Choroid plexus epithelial cell (primary cell): ENCODE measurements at regions not wholly inside any gene's neighbourhood (a gene's known extent, or its start where the extent isn't known, plus 50 kb on each side); places are given as distances from the start of the nearest gene placed in this dataset.
A peak's percentile ranks its signal among the peaks of the same experiment; 100 is the strongest.

Source experiments
- DNase-seq: peaks from one replicate; pipeline ENCODE4 v3.0.0-alpha.2; 2010; ENCODE audit warnings: low read depth
- H3K4me3 ChIP-seq: 2 replicates; pipeline ENCODE4 v1.5.1; 2011; ENCODE audit warnings: low read depth, mild to moderate bottlenecking, control low read depth, low read length, moderate library complexity
- TF ChIP-seq, protein P1 (sequence below): conservative IDR thresholded peaks from 2 replicates; pipeline ENCODE4 v1.5.1; 2011; ENCODE audit warnings: low read depth, mild to moderate bottlenecking, control low read depth, inconsistent platforms, low read length, moderate library complexity

DNA sequence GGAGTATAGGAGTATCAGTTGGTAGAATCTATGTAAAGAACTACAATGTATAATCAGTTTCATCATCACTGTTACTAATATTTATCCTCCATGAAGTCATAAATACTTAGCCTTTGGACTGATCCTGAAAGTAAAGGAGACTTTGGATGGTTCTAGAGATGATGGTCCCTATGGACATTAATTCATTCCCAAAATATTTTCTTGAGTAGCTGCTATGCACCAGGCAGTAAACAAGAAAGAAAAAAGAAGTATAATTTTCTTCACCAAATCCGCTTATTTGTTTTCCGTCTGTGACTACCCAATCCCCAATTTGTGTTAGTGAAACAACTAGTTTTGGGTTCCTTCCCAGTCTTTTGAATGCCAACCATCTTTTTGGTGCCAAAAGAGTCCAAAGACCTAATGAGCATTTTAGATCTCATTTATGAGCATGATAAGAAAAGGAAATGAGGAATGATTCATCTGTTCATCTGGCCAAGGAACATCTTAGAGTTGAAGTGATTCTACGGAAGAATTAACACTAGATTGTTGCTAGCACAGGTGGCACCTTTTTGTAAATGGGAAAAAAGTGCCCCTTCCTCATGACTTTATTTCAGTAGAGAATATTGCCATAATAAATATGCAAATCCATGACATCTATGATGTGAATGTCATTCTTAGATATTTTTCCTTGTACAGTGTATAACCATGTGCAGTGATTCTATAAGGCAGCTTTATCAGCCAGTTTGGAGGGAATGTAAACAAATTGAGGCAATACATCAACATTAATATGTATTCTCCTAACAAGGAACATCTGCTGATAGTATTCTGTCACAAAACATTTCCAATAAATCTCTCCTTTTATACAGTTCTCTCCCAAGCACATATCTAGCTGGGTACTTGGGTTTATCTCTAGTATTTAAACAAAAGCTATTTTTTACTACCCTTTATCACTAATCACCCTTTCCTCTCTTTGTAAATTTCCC lies 85.1 kb upstream of the CCDC91 start:
- no peak for DNase-seq
- TF ChIP-seq, protein P1, sequence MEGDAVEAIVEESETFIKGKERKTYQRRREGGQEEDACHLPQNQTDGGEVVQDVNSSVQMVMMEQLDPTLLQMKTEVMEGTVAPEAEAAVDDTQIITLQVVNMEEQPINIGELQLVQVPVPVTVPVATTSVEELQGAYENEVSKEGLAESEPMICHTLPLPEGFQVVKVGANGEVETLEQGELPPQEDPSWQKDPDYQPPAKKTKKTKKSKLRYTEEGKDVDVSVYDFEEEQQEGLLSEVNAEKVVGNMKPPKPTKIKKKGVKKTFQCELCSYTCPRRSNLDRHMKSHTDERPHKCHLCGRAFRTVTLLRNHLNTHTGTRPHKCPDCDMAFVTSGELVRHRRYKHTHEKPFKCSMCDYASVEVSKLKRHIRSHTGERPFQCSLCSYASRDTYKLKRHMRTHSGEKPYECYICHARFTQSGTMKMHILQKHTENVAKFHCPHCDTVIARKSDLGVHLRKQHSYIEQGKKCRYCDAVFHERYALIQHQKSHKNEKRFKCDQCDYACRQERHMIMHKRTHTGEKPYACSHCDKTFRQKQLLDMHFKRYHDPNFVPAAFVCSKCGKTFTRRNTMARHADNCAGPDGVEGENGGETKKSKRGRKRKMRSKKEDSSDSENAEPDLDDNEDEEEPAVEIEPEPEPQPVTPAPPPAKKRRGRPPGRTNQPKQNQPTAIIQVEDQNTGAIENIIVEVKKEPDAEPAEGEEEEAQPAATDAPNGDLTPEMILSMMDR: no peak
- no peak overlapping the region for H3K4me3 ChIP-seq

DNA sequence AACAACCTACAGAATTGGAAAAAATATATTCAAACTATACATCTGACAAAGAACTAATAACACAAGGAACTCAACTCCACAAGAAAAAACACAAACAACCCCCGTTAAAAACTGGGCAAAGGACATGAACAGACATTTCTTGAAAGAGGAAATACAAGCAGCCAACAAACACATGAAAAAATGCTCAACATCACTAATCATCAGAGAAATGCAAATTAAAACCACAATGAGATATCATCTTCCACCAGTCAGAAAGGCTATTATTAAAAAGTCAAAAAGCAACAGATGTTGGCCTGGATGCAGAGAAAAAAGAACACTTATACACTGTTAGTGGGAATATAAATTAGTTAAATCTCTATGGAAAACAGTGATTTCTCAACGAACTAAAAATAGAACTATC lies 82.6 kb upstream of the CCDC91 start:
- DNase-seq: no peak
- TF ChIP-seq, protein P1: no peak
- H3K4me3 ChIP-seq: no peak overlapping the region

DNA sequence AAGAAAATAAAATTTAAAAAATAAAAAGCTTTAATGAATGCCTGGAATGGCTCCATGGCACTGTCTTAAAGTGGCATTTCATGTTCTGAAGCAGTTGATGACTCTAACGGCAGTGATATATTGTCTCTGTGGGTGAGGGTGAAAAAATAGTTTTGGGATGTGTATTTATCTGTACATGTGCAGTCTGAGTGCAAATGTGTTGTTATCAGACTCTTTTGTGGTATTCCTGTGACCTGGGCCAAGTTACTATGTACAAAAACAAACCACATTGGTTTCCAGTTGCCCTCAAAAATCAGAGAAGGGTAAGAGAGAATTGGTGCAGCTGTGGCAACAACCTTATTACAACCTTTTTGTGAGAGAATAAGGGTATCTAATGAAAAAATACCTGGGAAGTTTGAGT lies 81.7 kb upstream of the CCDC91 start:
- no peak overlapping the region for H3K4me3 ChIP-seq
- TF ChIP-seq, protein P1: no peak
- no peak for DNase-seq

- TF ChIP-seq, protein P1: peak; percentile 35
- no peak overlapping the region for H3K4me3 ChIP-seq
Measured at GRCh38 chr12:28110329-28110728, 79.9 kb upstream of the CCDC91 start.

DNA sequence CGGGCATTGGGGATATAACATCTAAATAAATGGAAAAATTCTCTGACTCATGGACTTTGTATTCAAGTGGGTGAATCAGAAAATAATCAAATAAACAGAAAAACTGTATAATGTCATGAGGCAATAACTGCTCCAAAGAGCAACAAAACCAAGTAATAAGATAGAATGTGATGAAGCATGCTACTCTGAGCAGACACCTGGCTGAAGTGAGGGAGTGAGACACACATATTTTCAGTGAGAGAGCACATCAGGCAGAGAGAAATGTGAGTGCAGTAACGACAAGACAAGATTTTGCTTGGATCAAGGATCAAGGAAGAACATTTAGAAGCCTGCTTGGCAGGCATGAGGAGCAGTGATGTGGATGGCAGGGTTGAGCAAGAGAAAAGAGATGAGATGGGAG lies 75.8 kb upstream of the CCDC91 start:
- TF ChIP-seq, protein P1: no peak
- no peak overlapping the region for H3K4me3 ChIP-seq
- DNase-seq: no peak

More at GRCh38 chr12:28110329-28110728, 79.9 kb upstream of the CCDC91 start:
- DNase-seq: peak; percentile 51

DNA sequence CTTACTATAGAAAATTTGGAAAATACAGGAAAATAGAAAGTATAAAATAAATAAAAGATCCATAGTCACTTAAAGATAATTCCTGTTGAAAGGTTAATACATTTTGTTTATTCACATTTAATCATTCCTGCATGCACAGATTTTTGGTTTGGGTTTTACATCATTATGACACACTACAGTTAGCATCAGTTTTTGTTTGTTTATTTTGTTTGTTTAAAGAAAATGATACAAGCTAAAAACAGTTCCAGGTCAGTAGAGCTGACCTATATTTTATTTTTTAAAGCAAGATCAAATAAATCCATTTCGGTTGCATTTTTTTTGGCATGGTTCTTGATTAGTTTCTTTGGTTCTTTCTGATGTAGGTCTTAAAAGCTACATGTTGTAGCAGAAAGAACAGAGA lies 68.8 kb upstream of the CCDC91 start:
- H3K4me3 ChIP-seq: no peak overlapping the region
- no peak for DNase-seq
- TF ChIP-seq, protein P1: no peak
